HCT116 (cell line): ENCODE measurements at regions not wholly inside any gene's neighbourhood (a gene's known extent, or its start where the extent isn't known, plus 50 kb on each side); places are given as distances from the start of the nearest gene placed in this dataset.

Experiments used
- ATAC-seq: fragments of 200-7000 bp; cut with Tn5 transposase; 2 replicates; pipeline ENCODE4 v1.9.1; 2020; ENCODE audit warnings: mild to moderate bottlenecking, moderate library complexity
- BruUV-seq: library from RNA; stranded (reverse); fragments of 400-500 nt; replicated peaks from 2 replicates; lab custom pipeline; 2021; lab: Mats Ljungman, UMichigan
- CTCF ChIA-PET: fragments of 300-600 bp; sonication (Branson Sonifier 250); formaldehyde crosslinking; loops from one replicate; lab custom pipeline; 2021; ENCODE audit warnings: antibody characterized with exemption; lab: Charles Lee
- POLR2A ChIA-PET: fragments of 300-600, 350-600 bp; sonication (Branson Sonifier 250); formaldehyde crosslinking; loops from one replicate; lab custom pipeline; 2021; ENCODE audit warnings: antibody characterized with exemption; lab: Charles Lee
- RAD21 ChIA-PET, 2 experiments: fragments of 300-600 bp; sonication (Branson Sonifier 250); formaldehyde crosslinking; loops; one replicate each; lab custom pipeline; 2023; ENCODE audit warnings: low total read pairs in 2 of 2; ENCODE audit not compliant: uncharacterized antibody in 2 of 2, unreplicated experiment in 2 of 2, low non-redundant PET in 1 of 2; lab: Charles Lee
- DNase-seq: peaks from one replicate; pipeline ENCODE4 v3.0.0-alpha.2; 2010; ENCODE audit warnings: low read depth, low spot score
- H2AFZ ChIP-seq: fragments of 200-600 bp; shearing (Covaris generic), sonication (generic); 2 replicates; pipeline ENCODE4 v1.6.1; 2017; ENCODE audit warnings: low read depth, mixed run types, mixed read lengths, antibody characterized with exemption, low read length; ENCODE audit not compliant: poor library complexity, severe bottlenecking
- H3K27ac ChIP-seq: 2 replicates; pipeline ENCODE4 v1.5.1; 2012; ENCODE audit warnings: low read depth, low read length
- H3K27me3 ChIP-seq: fragments of 200-600 bp; sonication (generic); 2 replicates; pipeline ENCODE4 v1.6.1; 2016; ENCODE audit warnings: mixed run types, low read length, mixed read lengths; ENCODE audit not compliant: insufficient read depth
- H3K36me3 ChIP-seq, 2 experiments: fragments of 200-500 bp in 1 of 2; fragments of 200-600 bp in 1 of 2; sonication (Bioruptor generic) in 1 of 2; sonication (generic) in 1 of 2; 2 replicates each; pipeline versions ENCODE4 v1.5.1 to v1.6.1; 2014 to 2016; ENCODE audit warnings: low read length in 2 of 2, inconsistent platforms in 1 of 2, mixed read lengths in 1 of 2, mixed run types in 1 of 2; ENCODE audit not compliant: insufficient read depth in 2 of 2, control insufficient read depth in 1 of 2
- H3K4me1 ChIP-seq, 2 experiments: fragments of 200-600 bp in 1 of 2; sonication (generic) in 1 of 2; 2 replicates each; pipeline versions ENCODE4 v1.5.1 to v1.6.1; 2012 to 2017; ENCODE audit warnings: low read length in 2 of 2, inconsistent platforms in 1 of 2, mild to moderate bottlenecking in 1 of 2, mixed read lengths in 1 of 2, mixed run types in 1 of 2, moderate library complexity in 1 of 2; ENCODE audit not compliant: insufficient read depth in 2 of 2, control insufficient read depth in 1 of 2
- H3K4me2 ChIP-seq: fragments of 200-600 bp; sonication (generic); 2 replicates; pipeline ENCODE4 v1.6.1; 2017; ENCODE audit warnings: mixed run types, low read length, mixed read lengths
- H3K4me3 ChIP-seq, 2 experiments: fragments of 200-600 bp in 1 of 2; sonication (generic) in 1 of 2; replicated peaks in 1 of 2; 2 replicates each; pipeline ENCODE4 v1.5.1; 2011 to 2016; ENCODE audit warnings: low read length in 2 of 2, control low read depth in 1 of 2, low read depth in 1 of 2, mild to moderate bottlenecking in 1 of 2, mixed read lengths in 1 of 2, mixed run types in 1 of 2
- H3K79me2 ChIP-seq: fragments of 200-600 bp; sonication (generic); 2 replicates; pipeline ENCODE4 v1.6.1; 2017; ENCODE audit warnings: mild to moderate bottlenecking, mixed run types, low read length, moderate library complexity, mixed read lengths; ENCODE audit not compliant: insufficient read depth
- H3K9ac ChIP-seq: fragments of 200-600 bp; sonication (generic); 2 replicates; pipeline ENCODE4 v1.6.1; 2016; ENCODE audit warnings: low read length, mixed read lengths
- H3K9me2 ChIP-seq: fragments of 200-600 bp; sonication (generic), shearing (Covaris generic); 2 replicates; pipeline ENCODE4 v1.6.1; 2017; ENCODE audit warnings: mixed run types, mild to moderate bottlenecking, moderate library complexity; ENCODE audit not compliant: insufficient read depth
- H3K9me3 ChIP-seq, 2 experiments: fragments of 200-500 bp in 1 of 2; fragments of 200-600 bp in 1 of 2; sonication (Bioruptor generic) in 1 of 2; sonication (generic) in 1 of 2; 2 replicates each; pipeline ENCODE4 v1.6.1; 2014 to 2017; ENCODE audit warnings: low read length in 2 of 2, mixed read lengths in 2 of 2, inconsistent platforms in 1 of 2, low read depth in 1 of 2, mild to moderate bottlenecking in 1 of 2, mixed run types in 1 of 2, moderate library complexity in 1 of 2; ENCODE audit not compliant: control insufficient read depth in 1 of 2, insufficient read depth in 1 of 2
- H4K20me1 ChIP-seq: fragments of 200-600 bp; sonication (generic), shearing (Covaris generic); 2 replicates; pipeline ENCODE4 v1.6.1; 2017; ENCODE audit warnings: mixed run types, mild to moderate bottlenecking, moderate library complexity; ENCODE audit not compliant: insufficient read depth
- CBX3 ChIP-seq: IDR thresholded peaks from 2 replicates; pipeline ENCODE4 v1.6.1; 2012; ENCODE audit warnings: low read depth
- CEBPB ChIP-seq: IDR thresholded peaks from 2 replicates; pipeline ENCODE4 v1.6.1; 2012; ENCODE audit warnings: low read depth
- CTCF ChIP-seq, 3 experiments: fragments of 200-600 bp in 1 of 3; sonication (generic) in 1 of 3; IDR thresholded peaks in 2 of 3; conservative IDR thresholded peaks in 1 of 3; 2 replicates each; pipeline ENCODE4 v1.5.1; 2012 to 2017; ENCODE audit warnings: low read depth in 2 of 3, low read length in 2 of 3, antibody characterized with exemption in 1 of 3, borderline replicate concordance in 1 of 3, control low read depth in 1 of 3, mild to moderate bottlenecking in 1 of 3, mixed read lengths in 1 of 3, mixed run types in 1 of 3, moderate library complexity in 1 of 3; ENCODE audit not compliant: insufficient read depth in 1 of 3
- EGR1 ChIP-seq: IDR thresholded peaks from 2 replicates; pipeline ENCODE4 v1.6.1; 2012; ENCODE audit warnings: low read depth
- ELF1 ChIP-seq: IDR thresholded peaks from 2 replicates; pipeline ENCODE4 v1.6.1; 2012; ENCODE audit warnings: low read depth, borderline replicate concordance
- EZH2 ChIP-seq: fragments of 200-600 bp; sonication (generic); IDR thresholded peaks from 2 replicates; pipeline ENCODE4 v1.6.1; 2017; ENCODE audit warnings: antibody characterized with exemption, mixed run types
- EZH2phosphoT487 ChIP-seq: fragments of 200-600 bp; IDR thresholded peaks from 2 replicates; pipeline ENCODE4 v1.6.1; 2018; ENCODE audit warnings: antibody characterized with exemption, borderline replicate concordance
- JUND ChIP-seq: IDR thresholded peaks from 2 replicates; pipeline ENCODE4 v1.6.1; 2012
- POLR2A ChIP-seq: IDR thresholded peaks from 2 replicates; pipeline ENCODE4 v1.7.0; 2011; ENCODE audit warnings: borderline replicate concordance; ENCODE audit not compliant: insufficient read depth, insufficient read length; ENCODE audit errors: extremely low read depth
- RAD21 ChIP-seq: IDR thresholded peaks from 2 replicates; pipeline ENCODE4 v1.6.1; 2012; ENCODE audit warnings: low read depth, mild to moderate bottlenecking
- REST ChIP-seq: IDR thresholded peaks from 2 replicates; pipeline ENCODE4 v1.6.1; 2012; ENCODE audit warnings: low read depth
- SP1 ChIP-seq: IDR thresholded peaks from 2 replicates; pipeline ENCODE4 v1.6.1; 2012; ENCODE audit warnings: low read depth
- SRF ChIP-seq: IDR thresholded peaks from 2 replicates; pipeline ENCODE4 v1.6.1; 2012; ENCODE audit warnings: low read depth
- TCF7L2 ChIP-seq: IDR thresholded peaks from 2 replicates; pipeline ENCODE4 v1.7.0; 2011; ENCODE audit warnings: borderline replicate concordance, inconsistent platforms; ENCODE audit not compliant: insufficient read depth, insufficient read length; ENCODE audit errors: extremely low read depth
- YY1 ChIP-seq: IDR thresholded peaks from 2 replicates; pipeline ENCODE4 v1.6.1; 2011; ENCODE audit warnings: low read length, low read depth, moderate library complexity, mild to moderate bottlenecking; ENCODE audit not compliant: insufficient replicate concordance; ENCODE audit errors: extremely low read depth
- intact Hi-C: fragments of 100-400 bp; cut with micrococcal nuclease; formaldehyde crosslinking; loops from 2 replicates; pipeline ENCODE4 v1.10.0; 2022
- TF ChIP-seq, protein P1 (sequence below): IDR thresholded peaks from 2 replicates; pipeline ENCODE4 v1.6.1; 2012
- TF ChIP-seq, protein P2 (sequence below): IDR thresholded peaks from 2 replicates; pipeline ENCODE4 v1.6.1; 2012

GRCh38 chr12:100743060-100743459, 51.5 kb upstream of the ANO4 start:
- H4K20me1 ChIP-seq = no peaks in the 10 kb centered on the region
- ChIA-PET CTCF (no interaction called here), POLR2A (interaction anchor here (0.6 kb wide), 1 partner anchor 496 kb away, joined by 3 read pairs; no protein-coding TSS in a partner anchor), RAD21 (no interaction called here)
- intact Hi-C loops = no loop called here
- no peak overlapping the region for H3K4me3 ChIP-seq
- H2AFZ ChIP-seq = no peak overlapping the region
- H3K79me2 ChIP-seq = no peaks in the 10 kb centered on the region
- H3K4me2 ChIP-seq = no peak overlapping the region
- ATAC-seq (no peak), DNase-seq (no peak)
- H3K9ac ChIP-seq = no peak overlapping the region
- H3K9me2 ChIP-seq = no peaks in the 10 kb centered on the region
- TF ChIP-seq CTCF (IDR thresholded peaks at IDR 0.05 in 2 of 3, conservative IDR thresholded peaks at IDR 0.05 in 1 of 3; ENCODE audit: borderline replicate concordance in 1 of 3, insufficient read depth in 1 of 3, low read depth in 2 of 3, low read length in 2 of 3) = no peak
- TF ChIP-seq REST = no peak
- no peak for TF ChIP-seq SRF
- TF ChIP-seq, protein P1, sequence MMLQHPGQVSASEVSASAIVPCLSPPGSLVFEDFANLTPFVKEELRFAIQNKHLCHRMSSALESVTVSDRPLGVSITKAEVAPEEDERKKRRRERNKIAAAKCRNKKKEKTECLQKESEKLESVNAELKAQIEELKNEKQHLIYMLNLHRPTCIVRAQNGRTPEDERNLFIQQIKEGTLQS = no peak
- TF ChIP-seq RAD21 = no peak
- TF ChIP-seq YY1 = no peak
- no peak for TF ChIP-seq EGR1
- no peak for TF ChIP-seq ELF1
- no peak for TF ChIP-seq SP1
- no peak for TF ChIP-seq EZH2
- no peak for TF ChIP-seq TCF7L2
- TF ChIP-seq CBX3 = no peak
- no peak for TF ChIP-seq CEBPB
- TF ChIP-seq EZH2phosphoT487 = no peak
- TF ChIP-seq, protein P2, sequence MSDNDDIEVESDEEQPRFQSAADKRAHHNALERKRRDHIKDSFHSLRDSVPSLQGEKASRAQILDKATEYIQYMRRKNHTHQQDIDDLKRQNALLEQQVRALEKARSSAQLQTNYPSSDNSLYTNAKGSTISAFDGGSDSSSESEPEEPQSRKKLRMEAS = no peak
- TF ChIP-seq POLR2A = no peak
- TF ChIP-seq JUND = no peak
- H3K27ac ChIP-seq = no peak overlapping the region
- H3K27me3 ChIP-seq = no peaks in the 10 kb centered on the region
- 0 out of 4 replicates have a peak, but pooled peaks cover 0 to 3% of the 10 kb centered on the region in 2 experiments for H3K9me3 ChIP-seq
- H3K4me1 ChIP-seq = no peaks in the 10 kb centered on the region
- H3K36me3 ChIP-seq = no peaks in the 10 kb centered on the region
- BruUV-seq = no TSS peak
